ENCODE measurements at regions not wholly inside any gene's neighbourhood (a gene's known extent, or its start where the extent isn't known, plus 50 kb on each side); places are given as distances from the start of the nearest gene placed in this dataset.
A peak's percentile ranks its signal among the peaks of the same experiment; 100 is the strongest.

- ChIA-PET CTCF (no interaction called here), POLR2A (no interaction called here)
- no peaks in the 10 kb centered on the region for H3K27me3 Mint-ChIP-seq
- Histone ChIP-seq H3K27ac (ENCODE audit: low read depth in 1 of 2, low read length in 2 of 2) (no peak overlapping the region), H3K4me1 (ENCODE audit: insufficient read depth, low read length) (no peaks in the 10 kb centered on the region), H3K4me3 (ENCODE audit: low read length) (no peak overlapping the region), H3K9me3 (ENCODE audit: control insufficient read depth in 1 of 2, insufficient read depth in 1 of 2, low read length in 2 of 2) (no peaks in the 10 kb centered on the region), H3K36me3 (ENCODE audit: insufficient read depth, low read length) (no peaks in the 10 kb centered on the region), H3K27me3 (ENCODE audit: control insufficient read depth in 1 of 2, insufficient read depth in 2 of 2, low read length in 2 of 2) (no peaks in the 10 kb centered on the region)
- DNase-seq, result no peak
- H3K4me3 Mint-ChIP-seq, result no peak overlapping the region
- intact Hi-C loops (cut with DNase I, micrococcal nuclease), result no loop called here
- ATAC-seq (ENCODE audit: poor library complexity), result no peak
- TF ChIP-seq, protein P1, sequence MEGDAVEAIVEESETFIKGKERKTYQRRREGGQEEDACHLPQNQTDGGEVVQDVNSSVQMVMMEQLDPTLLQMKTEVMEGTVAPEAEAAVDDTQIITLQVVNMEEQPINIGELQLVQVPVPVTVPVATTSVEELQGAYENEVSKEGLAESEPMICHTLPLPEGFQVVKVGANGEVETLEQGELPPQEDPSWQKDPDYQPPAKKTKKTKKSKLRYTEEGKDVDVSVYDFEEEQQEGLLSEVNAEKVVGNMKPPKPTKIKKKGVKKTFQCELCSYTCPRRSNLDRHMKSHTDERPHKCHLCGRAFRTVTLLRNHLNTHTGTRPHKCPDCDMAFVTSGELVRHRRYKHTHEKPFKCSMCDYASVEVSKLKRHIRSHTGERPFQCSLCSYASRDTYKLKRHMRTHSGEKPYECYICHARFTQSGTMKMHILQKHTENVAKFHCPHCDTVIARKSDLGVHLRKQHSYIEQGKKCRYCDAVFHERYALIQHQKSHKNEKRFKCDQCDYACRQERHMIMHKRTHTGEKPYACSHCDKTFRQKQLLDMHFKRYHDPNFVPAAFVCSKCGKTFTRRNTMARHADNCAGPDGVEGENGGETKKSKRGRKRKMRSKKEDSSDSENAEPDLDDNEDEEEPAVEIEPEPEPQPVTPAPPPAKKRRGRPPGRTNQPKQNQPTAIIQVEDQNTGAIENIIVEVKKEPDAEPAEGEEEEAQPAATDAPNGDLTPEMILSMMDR (IDR thresholded peaks at IDR 0.05), result no peak
- H3K4me1 Mint-ChIP-seq (ENCODE audit: low read depth), result no peaks in the 10 kb centered on the region
- H3K9me3 Mint-ChIP-seq, result peaks cover 7% of the 10 kb centered on the region
- H3K36me3 Mint-ChIP-seq (ENCODE audit: low read depth), result no peaks in the 10 kb centered on the region
- H3K27ac Mint-ChIP-seq, result no peak overlapping the region
These were observed 363.4 kb upstream of the ZNF608 start for GRCh38 chr5:125109816-125110215.

- H3K36me3 Mint-ChIP-seq (ENCODE audit: low read depth), result no peaks in the 10 kb centered on the region
- no peak overlapping the region for H3K27ac ChIP-seq (ENCODE audit: low read depth in 1 of 2, low read length in 2 of 2)
- ChIA-PET CTCF (no interaction called here), POLR2A (no interaction called here)
- ATAC-seq (ENCODE audit: poor library complexity), result no peak
- no peaks in the 10 kb centered on the region for H3K4me1 Mint-ChIP-seq (ENCODE audit: low read depth)
- TF ChIP-seq, protein P1 (IDR thresholded peaks at IDR 0.05), result no peak
- no peak overlapping the region for H3K4me3 Mint-ChIP-seq
- no peaks in the 10 kb centered on the region for H3K36me3 ChIP-seq (ENCODE audit: insufficient read depth, low read length)
- intact Hi-C loops (cut with DNase I, micrococcal nuclease), result no loop called here
- H3K9me3 Mint-ChIP-seq, result peaks cover 7% of the 10 kb centered on the region
- H3K27ac Mint-ChIP-seq, result no peak overlapping the region
- no peaks in the 10 kb centered on the region for H3K27me3 ChIP-seq (ENCODE audit: control insufficient read depth in 1 of 2, insufficient read depth in 2 of 2, low read length in 2 of 2)
- no peak for DNase-seq
- H3K9me3 ChIP-seq (ENCODE audit: control insufficient read depth in 1 of 2, insufficient read depth in 1 of 2, low read length in 2 of 2), result no peaks in the 10 kb centered on the region
- H3K4me1 ChIP-seq (ENCODE audit: insufficient read depth, low read length), result no peaks in the 10 kb centered on the region
- H3K4me3 ChIP-seq (ENCODE audit: low read length), result no peak overlapping the region
- no peaks in the 10 kb centered on the region for H3K27me3 Mint-ChIP-seq
These were observed 365.8 kb upstream of the ZNF608 start for GRCh38 chr5:125112196-125112595.

DNA sequence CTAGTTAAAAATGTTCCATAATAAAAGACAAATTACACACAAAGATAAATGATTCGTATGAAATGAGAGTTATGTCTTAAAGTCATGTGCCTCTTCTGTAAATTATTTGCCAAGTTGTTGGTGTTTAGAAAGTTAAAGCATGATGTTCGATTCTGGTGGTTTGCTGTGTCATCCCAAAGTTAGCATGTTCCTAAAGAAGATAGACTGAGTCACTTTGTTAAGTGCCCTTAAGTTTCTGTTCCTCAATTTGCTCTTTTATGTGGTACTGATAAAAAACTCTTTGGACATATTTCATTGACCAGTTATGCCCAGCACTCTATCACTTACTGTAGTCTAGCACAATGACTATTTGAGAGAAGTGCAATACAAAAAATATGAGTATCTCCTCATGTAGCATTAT lies 366.9 kb upstream of the ZNF608 start:
- DNase-seq, result peak in 1 of 14 experiments; percentile 7
- Mint-ChIP-seq H3K9me3 (peaks cover 4% of the 10 kb centered on the region), H3K4me1 (ENCODE audit: low read depth) (no peaks in the 10 kb centered on the region), H3K4me3 (no peak overlapping the region), H3K27me3 (no peaks in the 10 kb centered on the region), H3K27ac (no peak overlapping the region), H3K36me3 (ENCODE audit: low read depth) (no peaks in the 10 kb centered on the region)
- TF ChIP-seq, protein P1 (IDR thresholded peaks at IDR 0.05), result no peak
- H3K27me3 ChIP-seq (ENCODE audit: control insufficient read depth in 1 of 2, insufficient read depth in 2 of 2, low read length in 2 of 2), result no peaks in the 10 kb centered on the region
- intact Hi-C loops (cut with DNase I, micrococcal nuclease), result no loop called here
- H3K36me3 ChIP-seq (ENCODE audit: insufficient read depth, low read length), result no peaks in the 10 kb centered on the region
- no peak for ATAC-seq (ENCODE audit: poor library complexity)
- ChIA-PET CTCF (no interaction called here), POLR2A (no interaction called here)
- no peak overlapping the region for H3K27ac ChIP-seq (ENCODE audit: low read depth in 1 of 2, low read length in 2 of 2)
- no peaks in the 10 kb centered on the region for H3K4me1 ChIP-seq (ENCODE audit: insufficient read depth, low read length)
- no peak overlapping the region for H3K4me3 ChIP-seq (ENCODE audit: low read length)
- no peaks in the 10 kb centered on the region for H3K9me3 ChIP-seq (ENCODE audit: control insufficient read depth in 1 of 2, insufficient read depth in 1 of 2, low read length in 2 of 2)

All from CD4-positive, alpha-beta T cell (primary cell).